HG02678 (cell line): ENCODE measurements at regions not wholly inside any gene's neighbourhood (a gene's known extent, or its start where the extent isn't known, plus 50 kb on each side); places are given as distances from the start of the nearest gene placed in this dataset.

ENCODE experiments used
- ATAC-seq: cut with Tn5 transposase; IDR thresholded peaks from one replicate; pipeline ENCODE4 v1.9.1; 2021; ENCODE audit warnings: mild to moderate bottlenecking, moderate library complexity; ENCODE audit not compliant: unreplicated experiment

DNA sequence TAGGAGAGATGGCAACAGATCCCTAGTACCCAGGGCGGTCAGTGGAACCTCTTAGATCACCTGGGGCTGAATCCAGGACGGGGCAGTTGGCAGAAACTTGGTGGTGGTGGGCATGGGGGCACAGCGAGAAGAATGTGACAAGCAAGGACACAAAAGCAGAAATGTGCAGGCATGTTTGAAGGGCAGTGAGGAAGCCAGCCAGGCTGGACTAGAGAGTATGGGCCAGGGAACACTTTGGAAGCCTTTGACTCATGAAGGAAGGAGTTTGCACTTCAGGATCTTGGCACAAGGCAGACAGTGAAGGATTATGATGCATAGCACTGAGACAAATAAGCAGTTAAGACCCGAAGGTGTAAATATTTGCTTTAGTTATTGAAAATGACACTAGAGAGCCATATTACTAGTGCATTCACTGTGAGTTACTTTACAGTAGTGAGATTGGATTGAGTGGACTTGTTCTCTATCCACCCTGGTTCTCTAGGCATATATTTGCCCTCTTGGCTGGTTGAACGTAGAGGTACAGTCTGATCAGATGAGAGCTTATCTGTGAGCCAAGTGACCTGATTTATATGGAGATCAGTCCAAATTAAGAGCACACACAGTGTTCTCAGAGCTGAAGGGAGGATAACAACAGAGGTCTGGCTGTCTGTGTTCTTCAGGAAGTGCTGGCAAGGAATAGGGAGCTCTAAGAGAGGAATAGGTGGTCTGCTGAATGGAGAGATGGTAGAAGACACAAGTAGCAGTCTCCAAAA is 210.4 kb downstream of the SNX19 start:
- ATAC-seq = no peak

- ATAC-seq = no peak
Observed at GRCh38 chr11:130706572-130706971, 209.7 kb downstream of the SNX19 start.

DNA sequence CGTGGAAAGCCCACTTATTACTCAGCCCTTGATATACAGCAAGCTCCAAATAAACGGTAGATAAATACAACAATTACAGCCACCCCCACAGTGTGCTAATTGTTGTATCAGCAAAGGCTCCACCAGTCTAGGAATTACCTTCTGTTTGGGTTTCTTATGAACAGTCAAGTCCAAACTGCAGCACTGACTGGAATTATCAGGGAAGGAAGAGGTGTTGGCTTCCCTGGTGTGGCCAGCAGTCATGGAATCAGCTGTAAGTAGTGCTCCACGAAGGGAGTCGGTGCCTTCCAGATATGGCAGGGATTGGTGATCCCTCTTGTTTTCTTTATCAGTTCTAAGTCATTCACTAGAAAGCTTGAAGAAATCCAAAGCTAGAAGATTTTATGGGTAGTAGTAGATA is 209.1 kb downstream of the SNX19 start:
- no peak for ATAC-seq

- no peak for ATAC-seq
Observed at GRCh38 chr11:130709531-130709930, 206.7 kb downstream of the SNX19 start.

DNA sequence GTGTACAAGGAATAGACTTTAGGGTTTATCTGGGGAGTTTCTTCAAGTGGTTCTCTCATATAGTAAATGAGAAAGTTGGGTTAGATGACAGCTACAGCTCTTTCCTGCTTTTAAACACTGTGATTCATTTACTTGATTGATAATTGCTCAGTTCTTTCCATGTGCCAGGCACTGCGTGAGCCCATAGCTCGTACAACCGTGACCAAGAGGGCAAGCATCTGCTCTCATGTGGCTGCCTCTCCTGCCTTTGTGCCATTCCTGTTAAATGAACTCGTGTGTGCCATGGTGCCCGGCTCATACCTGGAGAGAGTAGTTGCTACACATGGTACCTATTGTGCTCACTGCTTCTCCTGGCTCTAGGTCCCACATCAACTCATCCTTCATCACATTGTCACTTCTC is 206.3 kb downstream of the SNX19 start:
- ATAC-seq = no peak

GRCh38 chr11:130710497-130711012 is 205.7 kb downstream of the SNX19 start:
- ATAC-seq = no peak

DNA sequence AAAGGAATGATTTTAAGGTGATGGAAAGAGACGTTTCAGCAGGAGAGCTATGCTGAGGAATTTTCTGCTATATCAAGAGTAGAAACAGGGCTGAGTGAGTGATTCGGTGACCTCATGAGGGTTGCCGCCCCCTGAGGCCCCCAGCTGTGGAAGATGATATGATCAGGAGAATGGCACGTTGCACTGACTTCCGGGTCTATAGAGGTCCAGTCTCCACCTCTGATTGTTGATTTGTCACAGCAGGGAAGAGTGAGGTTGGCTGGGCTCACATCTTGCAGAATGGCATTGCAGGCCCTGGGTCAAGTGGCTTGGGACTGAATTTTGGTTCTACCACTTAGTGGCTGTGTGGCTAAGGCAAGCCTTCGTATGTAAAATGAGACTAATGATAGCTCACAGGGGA is 205.1 kb downstream of the SNX19 start:
- ATAC-seq = no peak

GRCh38 chr11:130712480-130712879 is 203.8 kb downstream of the SNX19 start:
- ATAC-seq = no peak

DNA sequence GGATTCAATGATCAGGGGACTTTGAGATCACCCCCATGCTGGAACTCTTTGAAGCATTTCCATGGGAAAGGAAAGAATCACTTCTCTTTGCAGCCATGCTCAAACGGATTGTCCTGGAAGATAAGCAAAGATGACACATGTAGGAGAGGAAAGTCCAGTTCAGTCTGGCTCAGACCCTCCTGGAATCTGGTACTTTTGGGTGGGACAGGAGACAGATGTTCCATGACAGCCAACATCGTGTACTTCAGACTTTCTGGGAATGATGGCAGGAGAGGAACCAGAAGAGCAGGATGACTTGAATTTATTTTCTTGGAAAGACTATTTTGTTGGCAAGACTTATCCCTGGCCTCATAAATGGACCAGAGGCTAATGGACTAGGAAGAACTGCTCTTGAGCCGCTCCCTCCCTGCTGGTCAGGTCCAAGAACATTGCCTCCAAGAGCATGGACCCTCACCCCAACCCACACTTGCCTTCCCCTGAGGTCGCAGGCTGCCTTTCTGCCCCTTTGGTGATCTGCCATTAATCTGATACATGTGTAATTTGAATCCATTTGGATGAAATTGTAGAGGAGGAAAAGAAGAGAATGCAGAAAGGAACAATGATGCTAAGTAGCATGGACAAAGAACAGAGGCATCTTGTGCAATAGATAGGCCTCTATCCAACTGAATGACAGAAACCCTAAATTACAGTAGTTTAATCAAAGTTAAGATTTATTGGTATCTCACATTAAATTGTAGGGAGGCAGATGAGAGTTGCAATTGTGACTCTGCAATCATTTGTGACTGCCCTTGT is 201.0 kb downstream of the SNX19 start:
- ATAC-seq = no peak

- no peak for ATAC-seq
Observed at GRCh38 chr11:130715877-130716220, 200.4 kb downstream of the SNX19 start.

GRCh38 chr11:130718120-130718519 is 198.2 kb downstream of the SNX19 start:
- no peak for ATAC-seq

GRCh38 chr11:130719220-130719915 is 196.9 kb downstream of the SNX19 start:
- no peak for ATAC-seq

DNA sequence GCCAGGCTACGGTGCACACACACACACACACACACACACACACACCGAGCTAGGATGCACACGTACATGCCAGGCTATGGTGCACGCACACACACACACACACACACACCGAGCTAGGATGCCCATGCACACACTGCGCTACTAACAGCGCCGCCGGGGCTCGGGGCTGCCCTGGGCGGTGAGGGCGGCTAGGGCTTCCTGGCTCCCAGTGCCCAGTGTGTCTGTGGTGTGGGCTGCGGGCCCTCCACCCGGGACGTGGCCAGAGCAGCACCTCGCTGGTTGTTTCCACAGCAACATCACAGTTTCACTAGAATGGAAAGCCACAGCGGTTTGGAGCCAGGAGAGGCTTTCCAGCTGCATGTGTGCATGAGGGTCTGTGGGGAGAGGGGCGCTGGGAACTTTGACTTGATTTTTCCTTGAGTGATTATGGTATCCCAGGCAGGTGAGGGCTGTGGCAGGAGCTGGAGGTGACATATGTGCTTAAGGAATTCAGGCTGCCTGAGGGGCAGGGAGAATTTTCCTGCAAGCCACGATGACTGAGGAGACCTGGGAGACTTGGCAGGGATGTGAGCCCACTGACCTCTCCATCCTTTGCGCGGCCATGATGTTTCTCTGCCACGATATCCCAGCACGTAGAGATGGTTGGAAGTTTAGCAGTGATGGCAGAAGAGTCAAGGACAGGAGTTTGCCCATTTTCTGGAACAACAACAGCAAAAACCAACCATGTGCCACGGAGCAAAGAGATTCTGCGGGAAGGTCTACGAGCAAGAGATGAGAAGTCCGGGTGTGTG is 195.9 kb downstream of the SNX19 start:
- ATAC-seq = no peak

DNA sequence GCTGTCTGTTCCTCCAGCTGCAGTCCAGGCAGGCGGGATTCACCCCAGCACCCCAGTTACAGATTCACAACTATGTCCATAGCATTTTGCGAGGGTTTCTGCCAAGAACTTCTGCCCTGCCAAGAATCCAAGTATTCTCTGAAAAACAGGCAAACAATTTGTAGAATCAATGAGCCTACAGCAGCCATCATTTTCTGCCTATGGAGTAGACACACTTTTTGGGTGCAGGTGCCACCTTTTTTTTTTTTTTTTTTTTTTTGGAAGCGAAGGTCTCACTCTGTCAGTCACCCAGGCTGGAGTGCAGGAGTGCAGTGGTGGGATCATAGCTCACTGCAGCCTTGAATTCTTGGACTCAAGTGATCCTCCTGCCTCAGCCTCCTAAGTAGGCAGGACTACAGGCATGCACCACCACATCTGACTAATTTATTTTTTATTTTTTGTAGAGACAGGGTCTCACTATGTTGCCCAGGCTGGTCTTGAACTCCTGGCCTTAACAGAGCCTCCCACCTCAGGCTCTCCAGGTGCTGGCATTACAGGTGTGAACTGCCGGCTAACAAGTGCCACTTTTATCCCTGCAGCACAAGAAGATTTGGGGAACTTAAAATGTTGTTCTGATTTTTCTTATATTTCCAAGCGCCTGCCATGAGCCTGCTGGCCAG is 195.1 kb downstream of the SNX19 start:
- ATAC-seq = no peak

DNA sequence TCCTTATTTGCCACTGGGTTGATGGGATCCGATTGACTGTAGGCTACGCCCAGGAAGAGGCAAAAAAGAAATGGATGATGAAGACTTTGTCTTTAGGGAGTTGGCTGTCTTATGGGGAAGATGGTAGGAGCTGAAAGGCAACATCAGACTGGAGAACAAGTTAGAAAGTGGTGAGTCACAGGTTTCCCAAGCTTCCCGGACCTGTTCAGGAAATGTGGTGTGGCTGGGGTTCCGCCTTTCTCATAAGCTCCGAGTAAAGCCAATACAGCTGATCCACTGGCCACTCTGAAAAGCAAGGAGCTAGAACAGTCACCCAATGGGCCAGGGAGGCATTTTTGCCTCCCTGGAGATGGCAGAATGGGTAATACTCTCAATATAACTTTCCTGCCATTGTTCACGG is 194.5 kb downstream of the SNX19 start:
- no peak for ATAC-seq

DNA sequence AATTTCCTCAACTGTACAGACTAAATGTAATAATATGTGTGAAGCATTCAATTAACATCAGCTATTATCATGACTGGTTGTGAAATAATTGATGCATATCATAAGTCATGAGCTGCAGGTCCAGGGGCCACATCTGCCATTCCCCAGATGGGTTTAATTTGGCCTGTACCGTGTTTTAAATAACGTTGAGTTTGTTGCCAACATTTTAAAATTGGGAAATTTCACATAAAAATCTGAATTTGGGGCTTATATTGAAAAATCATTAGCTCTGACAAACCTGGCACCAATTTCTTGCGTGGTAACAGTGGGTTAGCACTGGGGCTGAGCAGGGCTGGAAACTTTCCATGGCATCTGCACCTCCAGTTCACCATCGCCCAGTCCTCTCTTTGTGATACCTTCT is 193.9 kb downstream of the SNX19 start:
- no peak for ATAC-seq

- ATAC-seq = no peak
Observed at GRCh38 chr11:130725421-130726233, 190.7 kb downstream of the SNX19 start.

DNA sequence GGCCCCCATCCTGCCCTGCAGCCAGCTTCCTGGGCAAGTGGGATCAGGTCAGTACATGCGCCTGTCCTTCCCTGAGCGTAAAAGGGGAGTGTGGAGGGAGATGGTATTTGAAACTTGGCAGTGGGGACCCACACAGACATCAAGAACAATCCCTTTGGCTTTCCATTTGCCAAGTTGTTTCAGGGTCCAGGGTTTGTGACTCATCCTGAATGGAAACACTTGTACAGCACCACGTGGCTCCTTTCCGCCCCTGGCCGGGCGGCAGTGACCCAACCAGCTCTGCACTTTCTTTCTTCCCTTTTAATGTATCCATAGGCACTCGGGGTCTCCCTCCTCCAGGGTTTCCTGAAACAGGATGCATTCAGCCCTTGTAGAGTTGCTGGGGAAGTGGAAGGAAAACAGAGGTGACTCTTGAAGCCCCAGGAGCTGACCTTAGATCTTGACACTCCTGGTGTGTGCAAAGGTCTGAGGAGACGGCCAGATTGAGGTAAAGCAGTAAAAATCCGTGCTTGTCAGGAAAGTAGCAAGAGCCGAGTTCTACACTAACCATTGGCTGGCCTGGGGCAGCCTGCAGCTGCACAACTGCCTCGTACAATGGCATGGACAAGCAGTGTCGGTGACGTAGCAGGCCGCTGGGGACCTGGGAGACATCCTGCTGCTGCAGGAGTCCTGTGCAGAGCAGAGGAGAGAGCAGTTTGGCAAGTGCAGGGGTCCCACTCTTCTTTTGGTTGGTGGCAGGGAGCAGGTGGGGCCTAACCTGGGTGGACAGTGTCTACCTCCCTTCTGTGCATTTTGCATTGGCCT is 189.8 kb downstream of the SNX19 start:
- ATAC-seq = no peak
